ENCODE measurements at regions not wholly inside any gene's neighbourhood (a gene's known extent, or its start where the extent isn't known, plus 50 kb on each side); places are given as distances from the start of the nearest gene placed in this dataset.
"Not testable (repeated sequence)": the region's sequence is repeated elsewhere in the genome, so short reads cannot be mapped to it uniquely, and the experiment has no call there.

- TF ChIP-seq FOXM1 (IDR thresholded peaks at IDR 0.05; ENCODE audit: low read depth, low read length); CTCF (IDR thresholded peaks at IDR 0.05 in 2 of 3, conservative IDR thresholded peaks at IDR 0.05 in 1 of 3; ENCODE audit: control insufficient read depth in 2 of 3, extremely low read depth in 1 of 3, insufficient read depth in 1 of 3, low read depth in 3 of 3, low read length in 3 of 3); POLR2AphosphoS5 (IDR thresholded peaks at IDR 0.05; ENCODE audit: low read length); PRDM15 (CRISPR knock-in tag; IDR thresholded peaks at IDR 0.05); CEBPB (IDR thresholded peaks at IDR 0.05; ENCODE audit: borderline replicate concordance in 1 of 2, low read depth in 2 of 2, low read length in 2 of 2); FOS (IDR thresholded peaks at IDR 0.05; ENCODE audit: borderline replicate concordance, extremely low read depth, insufficient read length): not testable (repeated sequence)
- TF ChIP-seq, protein P1, sequence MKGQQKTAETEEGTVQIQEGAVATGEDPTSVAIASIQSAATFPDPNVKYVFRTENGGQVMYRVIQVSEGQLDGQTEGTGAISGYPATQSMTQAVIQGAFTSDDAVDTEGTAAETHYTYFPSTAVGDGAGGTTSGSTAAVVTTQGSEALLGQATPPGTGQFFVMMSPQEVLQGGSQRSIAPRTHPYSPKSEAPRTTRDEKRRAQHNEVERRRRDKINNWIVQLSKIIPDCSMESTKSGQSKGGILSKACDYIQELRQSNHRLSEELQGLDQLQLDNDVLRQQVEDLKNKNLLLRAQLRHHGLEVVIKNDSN (IDR thresholded peaks at IDR 0.05; ENCODE audit: borderline replicate concordance, extremely low read length, insufficient read depth, low read depth, low read length), result not testable (repeated sequence)
- TF ChIP-seq, protein P2, sequence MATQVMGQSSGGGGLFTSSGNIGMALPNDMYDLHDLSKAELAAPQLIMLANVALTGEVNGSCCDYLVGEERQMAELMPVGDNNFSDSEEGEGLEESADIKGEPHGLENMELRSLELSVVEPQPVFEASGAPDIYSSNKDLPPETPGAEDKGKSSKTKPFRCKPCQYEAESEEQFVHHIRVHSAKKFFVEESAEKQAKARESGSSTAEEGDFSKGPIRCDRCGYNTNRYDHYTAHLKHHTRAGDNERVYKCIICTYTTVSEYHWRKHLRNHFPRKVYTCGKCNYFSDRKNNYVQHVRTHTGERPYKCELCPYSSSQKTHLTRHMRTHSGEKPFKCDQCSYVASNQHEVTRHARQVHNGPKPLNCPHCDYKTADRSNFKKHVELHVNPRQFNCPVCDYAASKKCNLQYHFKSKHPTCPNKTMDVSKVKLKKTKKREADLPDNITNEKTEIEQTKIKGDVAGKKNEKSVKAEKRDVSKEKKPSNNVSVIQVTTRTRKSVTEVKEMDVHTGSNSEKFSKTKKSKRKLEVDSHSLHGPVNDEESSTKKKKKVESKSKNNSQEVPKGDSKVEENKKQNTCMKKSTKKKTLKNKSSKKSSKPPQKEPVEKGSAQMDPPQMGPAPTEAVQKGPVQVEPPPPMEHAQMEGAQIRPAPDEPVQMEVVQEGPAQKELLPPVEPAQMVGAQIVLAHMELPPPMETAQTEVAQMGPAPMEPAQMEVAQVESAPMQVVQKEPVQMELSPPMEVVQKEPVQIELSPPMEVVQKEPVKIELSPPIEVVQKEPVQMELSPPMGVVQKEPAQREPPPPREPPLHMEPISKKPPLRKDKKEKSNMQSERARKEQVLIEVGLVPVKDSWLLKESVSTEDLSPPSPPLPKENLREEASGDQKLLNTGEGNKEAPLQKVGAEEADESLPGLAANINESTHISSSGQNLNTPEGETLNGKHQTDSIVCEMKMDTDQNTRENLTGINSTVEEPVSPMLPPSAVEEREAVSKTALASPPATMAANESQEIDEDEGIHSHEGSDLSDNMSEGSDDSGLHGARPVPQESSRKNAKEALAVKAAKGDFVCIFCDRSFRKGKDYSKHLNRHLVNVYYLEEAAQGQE (IDR thresholded peaks at IDR 0.05; ENCODE audit: low read depth, low read length), result not testable (repeated sequence)
These were observed 105.3 kb downstream of the SCG2 start for GRCh38 chr2:223496853-223497252.

Measured in GM12878 (cell line).